HUDEP-2 (cell line): ENCODE measurements at regions not wholly inside any gene's neighbourhood (a gene's known extent, or its start where the extent isn't known, plus 50 kb on each side); places are given as distances from the start of the nearest gene placed in this dataset.
A peak's percentile ranks its signal among the peaks of the same experiment; 100 is the strongest.

ENCODE experiments used
- DNase-seq, 76 experiments: peaks; one replicate each; lab custom pipeline; 2025; ENCODE audit not compliant: unreplicated experiment in 76 of 76; lab: John Stamatoyannopoulos, UW

GRCh38 chr12:60034147-60034546 lies 438.3 kb downstream of the SLC16A7 start:
- DNase-seq: no peak

GRCh38 chr12:60035835-60036234 lies 440.0 kb downstream of the SLC16A7 start:
- DNase-seq: no peak

GRCh38 chr12:60042835-60043234 lies 447.0 kb downstream of the SLC16A7 start:
- no peak for DNase-seq

GRCh38 chr12:60043236-60043635 lies 447.4 kb downstream of the SLC16A7 start:
- DNase-seq: no peak

- no peak for DNase-seq
These were observed 456.7 kb downstream of the SLC16A7 start for GRCh38 chr12:60052483-60052882.

GRCh38 chr12:60059180-60059579 lies 463.4 kb downstream of the SLC16A7 start:
- DNase-seq: no peak

GRCh38 chr12:60066655-60067054 lies 470.8 kb downstream of the SLC16A7 start:
- DNase-seq: no peak

GRCh38 chr12:60070552-60070951 lies 474.7 kb downstream of the SLC16A7 start:
- DNase-seq: no peak

- DNase-seq: no peak
These were observed 475.9 kb downstream of the SLC16A7 start for GRCh38 chr12:60071759-60072191.

GRCh38 chr12:60072911-60073310 lies 477.1 kb downstream of the SLC16A7 start:
- DNase-seq: no peak

- no peak for DNase-seq
These were observed 479.3 kb downstream of the SLC16A7 start for GRCh38 chr12:60075091-60075490.

- DNase-seq: no peak
These were observed 482.2 kb downstream of the SLC16A7 start for GRCh38 chr12:60078026-60078425.

- DNase-seq: no peak
These were observed 497.6 kb downstream of the SLC16A7 start for GRCh38 chr12:60093428-60093827.

- DNase-seq: no peak
These were observed 498.6 kb downstream of the SLC16A7 start for GRCh38 chr12:60094436-60094835.

- no peak for DNase-seq
These were observed 500.9 kb downstream of the SLC16A7 start for GRCh38 chr12:60096727-60097126.

GRCh38 chr12:60100160-60100559 lies 504.3 kb downstream of the SLC16A7 start:
- no peak for DNase-seq

GRCh38 chr12:60100852-60101251 lies 505.0 kb downstream of the SLC16A7 start:
- no peak for DNase-seq

GRCh38 chr12:60101715-60102114 lies 505.9 kb downstream of the SLC16A7 start:
- no peak for DNase-seq

GRCh38 chr12:60106214-60106613 lies 510.4 kb downstream of the SLC16A7 start:
- DNase-seq: peak in 6 of 76 experiments; percentile 1 to 24 (median 7)

GRCh38 chr12:60107992-60108391 lies 512.2 kb downstream of the SLC16A7 start:
- no peak for DNase-seq

GRCh38 chr12:60112063-60112462 lies 516.2 kb downstream of the SLC16A7 start:
- DNase-seq: no peak

- DNase-seq: no peak
These were observed 516.9 kb downstream of the SLC16A7 start for GRCh38 chr12:60112763-60113162.

GRCh38 chr12:60114169-60114568 lies 518.3 kb downstream of the SLC16A7 start:
- DNase-seq: no peak
